Choroid plexus epithelial cell (primary cell): ENCODE measurements at regions not wholly inside any gene's neighbourhood (a gene's known extent, or its start where the extent isn't known, plus 50 kb on each side); places are given as distances from the start of the nearest gene placed in this dataset.

Experiments used
- DNase-seq: peaks from one replicate; pipeline ENCODE4 v3.0.0-alpha.2; 2010; ENCODE audit warnings: low read depth
- H3K4me3 ChIP-seq: 2 replicates; pipeline ENCODE4 v1.5.1; 2011; ENCODE audit warnings: low read depth, mild to moderate bottlenecking, control low read depth, low read length, moderate library complexity
- TF ChIP-seq, protein P1 (sequence below): conservative IDR thresholded peaks from 2 replicates; pipeline ENCODE4 v1.5.1; 2011; ENCODE audit warnings: low read depth, mild to moderate bottlenecking, control low read depth, inconsistent platforms, low read length, moderate library complexity

- H3K4me3 ChIP-seq, result no peak overlapping the region
- DNase-seq, result no peak
- TF ChIP-seq, protein P1, sequence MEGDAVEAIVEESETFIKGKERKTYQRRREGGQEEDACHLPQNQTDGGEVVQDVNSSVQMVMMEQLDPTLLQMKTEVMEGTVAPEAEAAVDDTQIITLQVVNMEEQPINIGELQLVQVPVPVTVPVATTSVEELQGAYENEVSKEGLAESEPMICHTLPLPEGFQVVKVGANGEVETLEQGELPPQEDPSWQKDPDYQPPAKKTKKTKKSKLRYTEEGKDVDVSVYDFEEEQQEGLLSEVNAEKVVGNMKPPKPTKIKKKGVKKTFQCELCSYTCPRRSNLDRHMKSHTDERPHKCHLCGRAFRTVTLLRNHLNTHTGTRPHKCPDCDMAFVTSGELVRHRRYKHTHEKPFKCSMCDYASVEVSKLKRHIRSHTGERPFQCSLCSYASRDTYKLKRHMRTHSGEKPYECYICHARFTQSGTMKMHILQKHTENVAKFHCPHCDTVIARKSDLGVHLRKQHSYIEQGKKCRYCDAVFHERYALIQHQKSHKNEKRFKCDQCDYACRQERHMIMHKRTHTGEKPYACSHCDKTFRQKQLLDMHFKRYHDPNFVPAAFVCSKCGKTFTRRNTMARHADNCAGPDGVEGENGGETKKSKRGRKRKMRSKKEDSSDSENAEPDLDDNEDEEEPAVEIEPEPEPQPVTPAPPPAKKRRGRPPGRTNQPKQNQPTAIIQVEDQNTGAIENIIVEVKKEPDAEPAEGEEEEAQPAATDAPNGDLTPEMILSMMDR, result no peak
Measured at GRCh38 chr9:92185681-92186080, 70.5 kb upstream of the SPTLC1 start.

DNA sequence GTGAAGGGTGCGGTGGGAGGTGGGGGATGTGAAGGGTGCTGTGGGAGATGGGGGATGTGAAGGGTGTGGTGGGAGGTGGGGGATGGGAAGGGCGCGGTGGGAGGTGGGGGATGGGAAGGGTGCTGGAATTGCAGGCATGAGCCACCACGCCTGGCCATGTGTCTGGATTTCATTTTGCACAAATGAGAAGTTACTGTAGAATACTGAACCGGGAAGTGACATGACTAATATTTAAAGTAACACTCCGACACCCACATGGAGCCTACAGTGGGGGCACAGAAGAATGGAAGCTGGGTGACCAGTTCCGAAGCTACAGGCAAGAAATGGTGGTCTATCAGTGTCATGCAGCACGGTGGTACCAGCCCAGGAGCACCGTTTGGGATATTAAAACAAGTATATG lies 69.9 kb upstream of the SPTLC1 start:
- no peak for DNase-seq
- TF ChIP-seq, protein P1, result no peak
- H3K4me3 ChIP-seq, result no peak overlapping the region

DNA sequence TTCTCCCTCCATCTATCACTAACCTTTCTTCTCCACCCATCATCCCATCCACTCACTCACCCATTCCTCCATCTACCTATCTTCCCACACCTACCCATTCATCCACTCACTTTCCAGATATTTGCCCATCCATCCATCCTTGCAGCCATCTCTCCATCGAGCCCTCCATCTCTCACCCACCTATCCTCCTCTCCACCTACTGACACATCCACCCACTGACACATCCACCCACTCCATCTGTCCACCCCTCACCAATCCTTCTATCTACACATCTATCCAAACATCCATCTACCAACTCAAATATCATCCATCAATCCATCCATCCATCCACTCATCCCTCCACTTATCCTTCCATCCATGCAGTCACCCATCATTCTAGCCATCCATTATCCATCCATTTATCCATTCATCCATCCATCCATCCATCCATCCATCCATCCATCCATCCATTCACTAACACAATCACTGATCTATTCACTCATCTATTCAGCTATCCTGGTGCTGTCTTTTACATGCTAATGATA lies 68.9 kb upstream of the SPTLC1 start:
- H3K4me3 ChIP-seq, result no peak overlapping the region
- TF ChIP-seq, protein P1, result no peak
- DNase-seq, result no peak

DNA sequence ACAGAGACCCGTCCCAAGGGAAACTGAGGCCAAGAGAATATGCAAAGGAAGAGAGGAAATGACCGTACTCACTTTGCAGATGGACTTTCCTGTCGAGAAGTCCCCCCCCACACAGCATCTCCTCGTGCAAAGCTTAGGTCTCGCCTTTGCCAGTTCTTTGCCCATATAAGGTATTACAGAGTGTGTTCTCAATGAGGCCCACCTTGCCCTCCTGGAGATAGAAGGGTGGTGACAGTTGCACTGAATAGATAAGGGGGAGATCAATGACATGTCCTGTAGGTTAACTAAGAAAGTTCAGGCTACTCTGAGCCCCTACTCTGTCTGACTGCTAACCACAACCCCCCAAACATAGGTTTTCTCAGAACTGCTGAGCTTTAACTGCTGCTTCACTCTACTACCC lies 68.2 kb upstream of the SPTLC1 start:
- TF ChIP-seq, protein P1, result no peak
- no peak for DNase-seq
- no peak overlapping the region for H3K4me3 ChIP-seq

GRCh38 chr9:92181296-92181695 lies 66.1 kb upstream of the SPTLC1 start:
- DNase-seq, result no peak
- TF ChIP-seq, protein P1, result no peak
- no peak overlapping the region for H3K4me3 ChIP-seq

DNA sequence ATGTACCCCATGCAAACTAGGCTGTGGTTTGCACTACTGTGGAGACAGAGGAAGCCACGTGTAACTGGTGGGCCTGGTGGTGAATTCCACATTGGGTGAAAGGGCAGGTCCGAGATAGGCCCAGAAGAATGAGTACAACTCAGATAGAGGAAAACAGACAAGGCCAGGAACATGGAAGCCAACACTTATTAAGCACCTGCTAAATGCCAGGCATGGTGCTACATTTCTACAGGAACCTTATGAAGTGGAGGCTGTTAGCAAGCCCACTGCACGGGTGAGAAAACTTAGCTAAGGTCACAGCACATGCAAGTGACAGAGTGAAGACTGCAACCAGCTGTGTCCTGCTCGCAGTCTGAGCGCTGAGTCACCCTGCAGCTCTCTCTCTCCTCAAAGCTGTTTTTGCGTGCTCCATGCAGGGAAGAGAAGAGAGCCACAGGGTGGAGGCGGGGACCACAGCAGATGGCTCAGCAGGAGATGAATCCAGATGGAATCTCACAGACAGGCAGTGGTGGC lies 65.5 kb upstream of the SPTLC1 start:
- DNase-seq, result peak; percentile 87
- no peak overlapping the region for H3K4me3 ChIP-seq
- TF ChIP-seq, protein P1, result no peak

DNA sequence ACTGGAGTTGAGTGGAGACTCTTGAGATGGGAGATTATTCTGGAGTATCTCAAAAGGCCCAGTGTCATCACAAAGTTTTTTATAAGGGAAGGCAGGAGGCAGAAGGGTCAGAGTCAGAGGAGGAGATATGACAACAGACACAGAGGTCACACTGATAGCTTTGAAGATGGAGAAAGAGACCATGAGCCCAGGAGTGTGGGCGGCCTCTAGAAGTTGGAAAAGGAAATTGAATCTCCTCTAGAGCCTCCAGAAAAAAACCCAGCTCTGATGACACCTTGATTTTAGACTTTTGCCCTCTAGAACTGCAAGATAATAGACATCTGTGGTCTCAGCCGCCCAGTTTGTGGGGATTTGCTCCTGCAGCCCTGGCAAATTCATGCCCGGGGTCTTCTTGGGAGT lies 64.8 kb upstream of the SPTLC1 start:
- TF ChIP-seq, protein P1, result no peak
- H3K4me3 ChIP-seq, result no peak overlapping the region
- DNase-seq, result no peak
